ENCODE measurements at regions not wholly inside any gene's neighbourhood (a gene's known extent, or its start where the extent isn't known, plus 50 kb on each side); places are given as distances from the start of the nearest gene placed in this dataset.

- ATAC-seq (no peak), DNase-seq (no peak)
- intact Hi-C loops (cut with micrococcal nuclease): no loop called here
Observed at GRCh38 chr5:133731951-133732350, 119.6 kb upstream of the FSTL4 start.

- intact Hi-C loops (cut with micrococcal nuclease): no loop called here
- ATAC-seq (no peak), DNase-seq (no peak)
Observed at GRCh38 chr5:133730866-133731265, 118.5 kb upstream of the FSTL4 start.

- DNase-seq (no peak), ATAC-seq (no peak)
- intact Hi-C loops (cut with micrococcal nuclease): no loop called here
Observed at GRCh38 chr5:133730346-133730745, 118.0 kb upstream of the FSTL4 start.

- intact Hi-C loops (cut with micrococcal nuclease): no loop called here
- no peak for ATAC-seq
- no peak for DNase-seq
Observed at GRCh38 chr5:133729800-133730199, 117.5 kb upstream of the FSTL4 start.

GRCh38 chr5:133728475-133728874 is 116.1 kb upstream of the FSTL4 start:
- intact Hi-C loops (cut with micrococcal nuclease): no loop called here
- ATAC-seq (no peak), DNase-seq (no peak)

- DNase-seq (no peak), ATAC-seq (no peak)
- intact Hi-C loops (cut with micrococcal nuclease): no loop called here
Observed at GRCh38 chr5:133727636-133728035, 115.3 kb upstream of the FSTL4 start.

GRCh38 chr5:133723651-133724366 is 111.5 kb upstream of the FSTL4 start:
- no peak for DNase-seq
- ATAC-seq: no peak
- intact Hi-C loops (cut with micrococcal nuclease): no loop called here

GRCh38 chr5:133723126-133723525 is 110.8 kb upstream of the FSTL4 start:
- DNase-seq: no peak
- no peak for ATAC-seq
- intact Hi-C loops (cut with micrococcal nuclease): no loop called here

GRCh38 chr5:133721365-133721764 is 109.0 kb upstream of the FSTL4 start:
- intact Hi-C loops (cut with micrococcal nuclease): no loop called here
- ATAC-seq (no peak), DNase-seq (no peak)

- intact Hi-C loops (cut with micrococcal nuclease): no loop called here
- no peak for ATAC-seq
Observed at GRCh38 chr5:133718457-133718856, 106.1 kb upstream of the FSTL4 start.

GRCh38 chr5:133716532-133717183 is 104.3 kb upstream of the FSTL4 start:
- ATAC-seq (no peak), DNase-seq (no peak)
- intact Hi-C loops (cut with micrococcal nuclease): no loop called here

More at GRCh38 chr5:133718457-133718856, 106.1 kb upstream of the FSTL4 start:
- DNase-seq: no peak

- no peak for DNase-seq
- ATAC-seq: no peak
- intact Hi-C loops (cut with micrococcal nuclease): no loop called here
Observed at GRCh38 chr5:133715616-133716015, 103.3 kb upstream of the FSTL4 start.

- DNase-seq: no peak
- intact Hi-C loops (cut with micrococcal nuclease): no loop called here
- ATAC-seq: no peak
Observed at GRCh38 chr5:133715216-133715615, 102.9 kb upstream of the FSTL4 start.

GRCh38 chr5:133714161-133714915 is 102.0 kb upstream of the FSTL4 start:
- DNase-seq (no peak), ATAC-seq (no peak)
- intact Hi-C loops (cut with micrococcal nuclease): no loop called here

- DNase-seq: no peak
- ATAC-seq: no peak
- intact Hi-C loops (cut with micrococcal nuclease): no loop called here
Observed at GRCh38 chr5:133713751-133714150, 101.4 kb upstream of the FSTL4 start.

GRCh38 chr5:133713209-133713608 is 100.9 kb upstream of the FSTL4 start:
- no peak for DNase-seq
- intact Hi-C loops (cut with micrococcal nuclease): no loop called here

GRCh38 chr5:133712562-133712961 is 100.2 kb upstream of the FSTL4 start:
- ATAC-seq (no peak), DNase-seq (no peak)
- intact Hi-C loops (cut with micrococcal nuclease): no loop called here

More at GRCh38 chr5:133713209-133713608, 100.9 kb upstream of the FSTL4 start:
- ATAC-seq: no peak

GRCh38 chr5:133709209-133709725 is 96.9 kb upstream of the FSTL4 start:
- intact Hi-C loops (cut with micrococcal nuclease): no loop called here
- DNase-seq: no peak
- ATAC-seq: no peak

- DNase-seq (no peak), ATAC-seq (no peak)
- intact Hi-C loops (cut with micrococcal nuclease): no loop called here
Observed at GRCh38 chr5:133708331-133708850, 96.0 kb upstream of the FSTL4 start.

- intact Hi-C loops (cut with micrococcal nuclease): no loop called here
- DNase-seq (no peak), ATAC-seq (no peak)
Observed at GRCh38 chr5:133707629-133708028, 95.3 kb upstream of the FSTL4 start.

Data from left ventricle myocardium superior (tissue), 1 donor.